CD4-positive, alpha-beta T cell treated with Interferon gamma for 1 hour (primary cell): ENCODE measurements at regions not wholly inside any gene's neighbourhood (a gene's known extent, or its start where the extent isn't known, plus 50 kb on each side); places are given as distances from the start of the nearest gene placed in this dataset.
"Not testable (repeated sequence)": the region's sequence is repeated elsewhere in the genome, so short reads cannot be mapped to it uniquely, and the experiment has no call there.

Experiments used
- DNase-seq: peaks from one replicate; pipeline ENCODE4 v3.0.0-alpha.2; 2020

DNA sequence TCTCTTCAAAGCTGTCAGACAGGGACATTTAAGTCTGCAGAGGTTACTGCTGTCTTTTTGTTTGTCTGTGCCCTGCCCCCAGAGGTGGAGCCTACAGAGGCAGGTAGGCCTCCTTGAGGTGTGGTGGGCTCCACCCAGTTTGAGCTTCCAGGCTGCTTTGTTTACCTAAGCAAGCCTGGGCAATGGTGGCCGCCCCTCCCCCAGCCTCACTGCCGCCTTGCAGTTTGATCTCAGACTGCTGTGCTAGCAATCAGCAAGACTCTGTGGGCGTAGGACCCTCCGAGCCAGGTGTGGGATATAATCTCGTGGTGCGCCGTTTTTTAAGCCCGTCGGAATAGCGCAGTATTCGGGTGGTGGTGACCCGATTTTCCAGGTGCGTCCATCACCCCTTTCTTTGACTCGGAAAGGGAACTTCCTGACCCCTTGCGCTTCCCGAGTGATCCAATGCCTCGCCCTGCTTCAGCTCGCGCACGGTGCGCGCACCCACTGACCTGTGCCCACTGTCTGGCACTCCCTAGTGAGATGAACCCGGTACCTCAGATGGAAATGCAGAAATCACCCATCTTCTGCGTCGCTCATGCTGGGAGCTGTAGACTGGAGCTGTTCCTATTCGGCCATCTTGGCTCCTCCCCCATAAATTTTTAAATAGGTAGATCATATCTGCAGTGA is 785.1 kb downstream of the TDRD15 start:
- not testable (repeated sequence) for DNase-seq

DNA sequence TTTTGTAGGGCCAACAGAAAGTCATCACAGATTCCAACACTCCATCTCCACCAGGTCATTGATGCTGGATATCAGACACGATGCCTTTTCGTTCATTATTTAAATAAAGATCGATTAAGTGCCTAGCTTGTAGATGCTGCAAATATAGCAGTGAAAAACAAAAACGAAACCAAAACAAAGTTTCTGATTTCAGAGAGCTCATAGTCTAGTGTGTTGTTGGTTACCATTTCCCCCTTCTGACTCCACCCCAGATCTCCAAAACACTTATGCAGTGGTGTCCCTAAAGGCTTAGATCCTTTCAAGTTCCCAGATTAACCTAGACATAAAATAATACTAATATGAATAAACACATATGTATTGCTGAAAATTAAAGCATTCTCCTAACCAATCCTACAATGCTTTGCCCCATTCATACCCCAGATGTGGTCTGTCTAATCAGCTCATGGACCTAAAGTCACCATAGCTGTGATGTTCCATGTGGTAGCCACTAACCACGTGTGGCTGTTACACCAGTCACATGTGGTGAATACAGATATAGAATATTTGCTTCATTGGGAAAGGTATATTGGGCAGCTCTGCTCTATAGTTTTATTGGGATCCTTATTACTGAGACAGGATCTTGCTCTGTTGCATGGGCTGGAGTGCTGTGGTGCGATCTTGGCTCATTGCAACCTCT is 787.2 kb downstream of the TDRD15 start:
- DNase-seq = no peak

DNA sequence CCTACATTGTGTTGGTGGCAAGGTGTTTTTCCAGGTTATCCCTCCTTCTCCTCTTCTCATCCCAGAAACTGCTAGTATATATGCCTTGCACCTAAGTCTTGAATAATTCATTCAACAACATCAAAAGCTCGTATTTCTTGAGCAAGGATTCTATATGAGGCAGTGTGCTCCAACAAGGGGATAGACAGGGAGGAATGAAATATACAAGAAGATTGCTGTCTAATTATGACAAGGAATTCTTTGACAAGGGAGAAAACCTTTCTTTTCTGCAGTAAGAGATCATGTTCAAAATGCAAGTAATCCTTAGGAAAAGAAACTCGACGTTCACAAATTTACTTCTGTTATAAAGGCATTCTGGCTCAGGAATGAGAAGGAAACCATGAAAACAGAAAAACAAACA is 788.6 kb downstream of the TDRD15 start:
- no peak for DNase-seq

- DNase-seq = no peak
Observed at GRCh38 chr2:21915201-21915600, 791.4 kb downstream of the TDRD15 start.

DNA sequence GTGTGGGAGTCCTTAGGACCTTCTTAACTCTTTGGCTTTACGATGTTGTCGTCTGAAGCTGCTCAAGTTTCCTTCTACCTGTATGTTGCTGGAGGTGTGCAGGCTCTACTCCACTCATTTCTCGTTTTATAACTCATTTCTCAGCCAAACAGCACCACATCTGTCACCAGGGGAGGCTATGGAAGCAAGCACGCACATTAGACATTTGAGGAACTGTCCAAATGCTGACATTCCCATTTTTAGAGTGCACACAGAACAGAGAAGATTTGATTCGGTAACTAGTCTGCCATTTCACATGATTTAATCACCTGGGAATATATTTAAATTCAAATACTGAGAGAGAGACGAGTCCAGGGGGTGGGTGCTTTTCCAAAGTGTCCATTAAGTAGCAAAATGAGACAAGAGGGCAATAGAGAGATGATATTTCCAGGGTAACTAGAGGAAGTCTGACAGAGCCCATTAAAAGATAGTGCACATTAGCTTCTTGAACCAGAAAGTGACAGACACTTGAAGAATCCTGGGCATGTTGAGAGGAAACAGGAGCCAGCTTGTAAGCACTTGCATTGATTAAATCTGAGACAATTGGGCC is 793.3 kb downstream of the TDRD15 start:
- no peak for DNase-seq

DNA sequence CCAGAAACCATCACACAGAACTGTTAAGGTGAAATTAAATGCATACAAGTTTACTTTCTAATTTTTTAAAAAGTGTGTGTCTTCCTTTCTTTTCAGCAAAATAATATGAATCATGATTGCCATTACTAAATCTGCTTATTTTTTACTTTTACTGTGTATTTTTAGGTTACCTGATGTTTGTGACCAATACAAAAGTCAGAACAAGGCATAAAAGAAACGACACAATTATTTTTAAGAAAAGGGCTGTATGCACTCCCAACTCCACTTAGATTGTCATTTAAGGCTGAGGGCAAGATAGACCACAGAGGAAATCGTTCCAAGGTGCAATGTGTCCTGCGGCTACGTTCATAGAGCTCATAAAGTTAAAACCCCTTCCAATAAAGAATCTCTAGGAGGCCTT is 797.0 kb downstream of the TDRD15 start:
- DNase-seq = no peak

- DNase-seq = no peak
Observed at GRCh38 chr2:21924640-21925285, 801.0 kb downstream of the TDRD15 start.

GRCh38 chr2:21928292-21928691 is 804.5 kb downstream of the TDRD15 start:
- no peak for DNase-seq

- DNase-seq = no peak
Observed at GRCh38 chr2:21930226-21930625, 806.5 kb downstream of the TDRD15 start.

DNA sequence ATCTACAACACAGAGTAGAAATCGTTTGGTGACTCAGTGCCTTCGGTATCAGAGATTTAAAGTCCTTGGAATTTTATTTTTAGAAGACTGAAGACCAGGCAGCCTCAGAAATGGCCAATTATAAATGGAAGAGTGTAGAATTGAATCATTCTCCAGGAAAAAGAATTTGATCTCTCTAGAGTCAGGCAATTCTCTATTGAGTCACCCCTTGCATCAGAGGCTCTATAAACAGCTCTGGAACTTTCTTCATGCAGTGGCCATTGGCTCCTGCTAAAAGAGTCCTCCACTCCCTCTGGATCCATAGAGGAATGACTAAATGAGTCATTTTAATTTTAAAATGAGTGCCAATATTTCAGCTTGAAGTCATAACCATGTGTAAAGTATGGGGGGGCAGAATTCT is 816.2 kb downstream of the TDRD15 start:
- no peak for DNase-seq

DNA sequence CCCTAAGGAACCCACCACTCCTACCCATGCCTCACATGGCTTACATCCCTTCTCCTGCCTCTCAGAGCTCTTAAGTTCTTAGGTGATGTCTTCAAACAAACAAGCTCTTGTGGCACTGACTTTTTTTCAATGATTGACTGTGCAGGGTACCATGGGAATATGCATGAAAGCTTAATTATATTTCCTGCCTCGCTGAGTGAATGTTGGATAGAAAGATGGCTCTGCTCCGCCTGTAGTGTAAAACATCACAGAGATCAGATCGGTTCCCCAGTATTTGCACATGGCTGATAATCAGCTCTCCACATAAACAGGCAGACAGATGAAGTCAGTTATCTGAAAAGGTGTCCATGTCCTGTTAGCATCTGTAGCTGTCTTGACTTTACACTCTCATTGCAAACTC is 820.8 kb downstream of the TDRD15 start:
- DNase-seq = no peak

GRCh38 chr2:21945658-21946057 is 821.9 kb downstream of the TDRD15 start:
- DNase-seq = no peak

DNA sequence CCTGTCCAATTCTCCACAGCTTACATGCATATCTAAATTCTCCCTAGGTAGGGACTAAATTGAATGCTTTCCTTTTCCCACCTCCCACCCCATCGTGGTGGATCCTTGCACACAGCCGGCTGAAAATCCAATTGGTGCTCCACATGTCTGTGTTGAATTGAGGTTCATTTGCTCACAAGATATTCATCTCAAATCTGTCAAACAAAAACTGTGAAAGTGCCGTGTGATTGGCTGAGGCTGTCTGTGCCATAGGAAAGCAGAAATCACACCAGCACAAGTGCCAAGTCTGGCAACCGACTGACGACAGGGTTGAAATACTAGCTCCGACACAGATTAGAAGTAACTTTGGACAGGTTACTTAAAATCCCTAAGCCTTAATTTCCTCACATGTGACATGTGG is 823.3 kb downstream of the TDRD15 start:
- DNase-seq = no peak

DNA sequence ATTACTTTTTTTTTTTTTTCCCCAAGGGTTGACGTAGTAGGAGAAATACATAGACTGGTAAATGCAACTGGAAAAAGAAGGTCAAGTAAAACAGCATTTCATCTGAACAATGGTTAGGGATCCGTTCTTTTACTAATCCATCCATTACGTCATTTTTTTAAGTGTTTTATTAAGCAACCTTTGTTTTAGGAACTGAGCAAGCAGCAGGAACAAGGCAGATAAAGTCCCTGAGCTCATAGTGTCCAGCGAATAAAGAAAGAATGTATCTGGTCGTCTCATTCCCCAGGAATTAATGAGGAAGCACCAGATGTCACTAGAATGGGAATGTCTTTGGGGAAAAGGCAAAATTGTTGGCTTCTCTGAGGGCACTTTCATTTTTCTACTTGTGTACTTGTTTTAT is 842.4 kb downstream of the TDRD15 start:
- DNase-seq = no peak

DNA sequence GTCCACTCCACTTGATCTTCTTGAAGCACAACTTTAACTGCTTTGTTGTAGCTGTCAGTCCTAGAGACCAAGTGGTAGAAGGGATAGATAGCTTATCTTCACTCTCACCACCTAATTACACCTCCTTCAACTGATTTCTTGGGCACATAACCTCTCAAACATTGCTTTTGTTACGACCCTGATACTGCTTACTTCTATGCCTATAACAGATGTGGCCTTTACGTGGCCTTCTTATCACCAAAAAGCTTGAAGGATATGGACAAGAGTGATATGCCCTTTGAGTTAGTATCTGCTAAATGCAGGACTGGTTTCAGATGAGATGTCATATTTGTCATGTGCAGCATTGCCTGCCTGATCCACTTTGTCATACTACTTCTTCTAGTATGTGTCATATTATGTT is 847.2 kb downstream of the TDRD15 start:
- no peak for DNase-seq

GRCh38 chr2:21972586-21972985 is 848.8 kb downstream of the TDRD15 start:
- DNase-seq = no peak

- no peak for DNase-seq
Observed at GRCh38 chr2:21981127-21981526, 857.4 kb downstream of the TDRD15 start.

- DNase-seq = no peak
Observed at GRCh38 chr2:21993002-21993401, 869.2 kb downstream of the TDRD15 start.

GRCh38 chr2:21996339-21996738 is 872.6 kb downstream of the TDRD15 start:
- no peak for DNase-seq

- DNase-seq = no peak
Observed at GRCh38 chr2:21999522-21999921, 875.8 kb downstream of the TDRD15 start.

DNA sequence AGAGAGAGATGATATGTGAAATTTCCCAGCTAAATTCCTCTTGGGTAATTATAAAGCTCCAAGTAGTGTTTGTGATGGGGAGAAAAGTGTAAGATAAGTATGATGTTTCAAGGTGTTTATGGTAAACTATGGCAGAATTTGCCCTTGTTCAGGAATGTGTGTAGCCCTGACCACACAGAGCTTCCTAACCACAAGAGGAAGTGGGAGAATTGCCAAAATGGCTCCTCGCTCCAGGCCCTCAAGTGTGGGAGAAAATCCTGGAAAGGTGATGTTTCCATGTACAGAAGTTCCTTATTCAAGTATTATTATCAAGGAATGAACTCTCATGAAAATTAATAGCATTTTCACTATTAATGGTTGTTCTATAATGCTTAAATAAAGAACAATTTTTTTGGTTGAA is 878.3 kb downstream of the TDRD15 start:
- DNase-seq = no peak

GRCh38 chr2:22003270-22003669 is 879.5 kb downstream of the TDRD15 start:
- DNase-seq = no peak

GRCh38 chr2:22011048-22011447 is 887.3 kb downstream of the TDRD15 start:
- no peak for DNase-seq
